Tibial nerve (tissue), 4 donors: ENCODE measurements at regions not wholly inside any gene's neighbourhood (a gene's known extent, or its start where the extent isn't known, plus 50 kb on each side); places are given as distances from the start of the nearest gene placed in this dataset.

Experiments used
- DNase-seq, 2 donors: peaks; one replicate each; pipeline ENCODE4 v3.0.0-alpha.2; 2019; ENCODE audit warnings: low spot score in 2 of 2
- H3K27ac ChIP-seq, 4 donors: fragments of 200-600 bp; sonication (generic) in 3 of 4; one replicate each; pipeline ENCODE4 v1.5.1; 2017 to 2019; ENCODE audit warnings: mild to moderate bottlenecking in 1 of 4
- H3K27me3 ChIP-seq, 2 donors: fragments of 200-600 bp; sonication (generic) in 1 of 2; one replicate each; pipeline versions ENCODE4 v1.5.1 to v1.6.0; 2017 to 2019
- H3K36me3 ChIP-seq, 3 donors: fragments of 200-600 bp; sonication (generic); one replicate each; pipeline ENCODE4 v1.5.1; 2018 to 2019
- H3K4me1 ChIP-seq, 4 donors: fragments of 200-600 bp; sonication (generic) in 3 of 4; one replicate each; pipeline ENCODE4 v1.5.1; 2017 to 2019
- H3K4me3 ChIP-seq, 4 donors: fragments of 200-600 bp; sonication (generic) in 3 of 4; one replicate each; pipeline ENCODE4 v1.5.1; 2017 to 2019; ENCODE audit warnings: mild to moderate bottlenecking in 1 of 4, moderate library complexity in 1 of 4
- H3K9me3 ChIP-seq, 4 donors: fragments of 200-600 bp; sonication (generic) in 3 of 4; one replicate each; pipeline ENCODE4 v1.5.1; 2017 to 2019
- CTCF ChIP-seq, 5 experiments: fragments of 200-600 bp in 3 of 5; fragments of 450-650 bp in 2 of 5; sonication (generic) in 3 of 5; IDR thresholded peaks; one replicate each; pipeline ENCODE4 v1.5.1; 2016 to 2019; ENCODE audit warnings: antibody characterized with exemption in 5 of 5, mild to moderate bottlenecking in 3 of 5, moderate library complexity in 2 of 5
- EP300 ChIP-seq, 2 donors: sonication (generic); formaldehyde crosslinking; IDR thresholded peaks; one replicate each; pipeline ENCODE4 v1.6.1; 2017; ENCODE audit warnings: antibody characterized with exemption in 2 of 2, mild to moderate bottlenecking in 1 of 2
- POLR2A ChIP-seq, 2 donors: fragments of 450-650 bp; IDR thresholded peaks; one replicate each; pipeline ENCODE4 v1.6.1; 2017; ENCODE audit warnings: antibody characterized with exemption in 2 of 2, mild to moderate bottlenecking in 2 of 2, moderate library complexity in 2 of 2
- WGBS, 2 donors: methylation state at CpG; one replicate each; pipeline ENCODE4 v1.1.5; 2018; 5-methylcytosine and 5-hydroxymethylcytosine counted together

- DNase-seq = no peak
- no peaks in the 10 kb centered on the region for H3K4me1 ChIP-seq
- H3K9me3 ChIP-seq = peaks cover 0 to 50% (median 6%) of the 10 kb centered on the region in 4 donors
- H3K27ac ChIP-seq = no peak overlapping the region
- H3K36me3 ChIP-seq = no peaks in the 10 kb centered on the region
- WGBS, 2 donors = 81 to 92% methylated on average over 1 of the region's 1 CpG
- H3K4me3 ChIP-seq = no peak overlapping the region
- TF ChIP-seq EP300 (IDR thresholded peaks at IDR 0.05) (no peak), CTCF (IDR thresholded peaks at IDR 0.05) (no peak), POLR2A (IDR thresholded peaks at IDR 0.05) (no peak)
- H3K27me3 ChIP-seq = no peaks in the 10 kb centered on the region
These were observed 54.5 kb upstream of the FAM78B start for GRCh38 chr1:166221316-166221715.

GRCh38 chr1:166233750-166234366, 67.1 kb upstream of the FAM78B start:
- Histone ChIP-seq H3K4me3 (no peak overlapping the region), H3K4me1 (no peaks in the 10 kb centered on the region), H3K27me3 (no peaks in the 10 kb centered on the region), H3K9me3 (peaks cover 0 to 34% (median 0%) of the 10 kb centered on the region in 4 donors), H3K36me3 (no peaks in the 10 kb centered on the region), H3K27ac (no peak overlapping the region)
- TF ChIP-seq EP300 (IDR thresholded peaks at IDR 0.05) (no peak), POLR2A (IDR thresholded peaks at IDR 0.05) (no peak), CTCF (IDR thresholded peaks at IDR 0.05) (no peak)
- DNase-seq = no peak
- 70 to 76% methylated on average over 6 of the region's 6 CpGs for WGBS, 2 donors

GRCh38 chr1:166235728-166236127, 68.9 kb upstream of the FAM78B start:
- H3K9me3 ChIP-seq = peaks cover 0 to 30% (median 0%) of the 10 kb centered on the region in 4 donors
- 77 to 90% methylated on average over 2 of the region's 2 CpGs for WGBS, 2 donors
- no peaks in the 10 kb centered on the region for H3K36me3 ChIP-seq
- H3K27ac ChIP-seq = no peak overlapping the region
- no peak for DNase-seq
- H3K27me3 ChIP-seq = no peaks in the 10 kb centered on the region
- no peaks in the 10 kb centered on the region for H3K4me1 ChIP-seq
- TF ChIP-seq EP300 (IDR thresholded peaks at IDR 0.05) = no peak
- no peak for TF ChIP-seq POLR2A (IDR thresholded peaks at IDR 0.05)
- TF ChIP-seq CTCF (IDR thresholded peaks at IDR 0.05) = no peak
- H3K4me3 ChIP-seq = no peak overlapping the region

- H3K36me3 ChIP-seq = no peaks in the 10 kb centered on the region
- DNase-seq = no peak
- no peak for TF ChIP-seq POLR2A (IDR thresholded peaks at IDR 0.05)
- TF ChIP-seq EP300 (IDR thresholded peaks at IDR 0.05) = no peak
- no peak for TF ChIP-seq CTCF (IDR thresholded peaks at IDR 0.05)
- WGBS, 2 donors = 67 to 73% methylated on average over 1 of the region's 1 CpG
- H3K9me3 ChIP-seq = peaks cover 0 to 22% (median 0%) of the 10 kb centered on the region in 4 donors
- H3K27ac ChIP-seq = no peak overlapping the region
- no peaks in the 10 kb centered on the region for H3K4me1 ChIP-seq
- no peaks in the 10 kb centered on the region for H3K27me3 ChIP-seq
- H3K4me3 ChIP-seq = no peak overlapping the region
These were observed 70.9 kb upstream of the FAM78B start for GRCh38 chr1:166237675-166238074.

GRCh38 chr1:166253076-166253779, 86.4 kb upstream of the FAM78B start:
- peaks cover 0 to 52% (median 5%) of the 10 kb centered on the region in 4 donors for H3K9me3 ChIP-seq
- H3K27me3 ChIP-seq = no peaks in the 10 kb centered on the region
- no peaks in the 10 kb centered on the region for H3K4me1 ChIP-seq
- no peaks in the 10 kb centered on the region for H3K36me3 ChIP-seq
- DNase-seq = no peak
- no peak overlapping the region for H3K27ac ChIP-seq
- no peak overlapping the region for H3K4me3 ChIP-seq
- no peak for TF ChIP-seq POLR2A (IDR thresholded peaks at IDR 0.05)
- no peak for TF ChIP-seq CTCF (IDR thresholded peaks at IDR 0.05)
- no peak for TF ChIP-seq EP300 (IDR thresholded peaks at IDR 0.05)
